Lower leg skin (tissue), 3 donors: ENCODE measurements at regions not wholly inside any gene's neighbourhood (a gene's known extent, or its start where the extent isn't known, plus 50 kb on each side); places are given as distances from the start of the nearest gene placed in this dataset.

Experiments
- CTCF ChIP-seq, 3 donors: fragments of 450-650 bp; IDR thresholded peaks; one replicate each; pipeline ENCODE4 v1.5.1; 2016; ENCODE audit warnings: antibody characterized with exemption in 3 of 3, mild to moderate bottlenecking in 3 of 3, moderate library complexity in 2 of 3
- POLR2A ChIP-seq, 2 donors: fragments of 450-650 bp; IDR thresholded peaks; one replicate each; pipeline ENCODE4 v1.6.1; 2016 to 2017; ENCODE audit warnings: antibody characterized with exemption in 2 of 2, mild to moderate bottlenecking in 1 of 2, moderate library complexity in 1 of 2

GRCh38 chr2:220246386-220246785 is 619.0 kb downstream of the SLC4A3 start:
- TF ChIP-seq CTCF (IDR thresholded peaks at IDR 0.05) (no peak), POLR2A (IDR thresholded peaks at IDR 0.05) (no peak)
